NCI-H2107 treated with DMSO at 0.1 percent for 48 hours (cell line): ENCODE measurements at regions not wholly inside any gene's neighbourhood (a gene's known extent, or its start where the extent isn't known, plus 50 kb on each side); places are given as distances from the start of the nearest gene placed in this dataset.

ENCODE experiments used
- DNase-seq: peaks from one replicate; lab custom pipeline; 2025; ENCODE audit not compliant: unreplicated experiment; lab: John Stamatoyannopoulos, UW

DNA sequence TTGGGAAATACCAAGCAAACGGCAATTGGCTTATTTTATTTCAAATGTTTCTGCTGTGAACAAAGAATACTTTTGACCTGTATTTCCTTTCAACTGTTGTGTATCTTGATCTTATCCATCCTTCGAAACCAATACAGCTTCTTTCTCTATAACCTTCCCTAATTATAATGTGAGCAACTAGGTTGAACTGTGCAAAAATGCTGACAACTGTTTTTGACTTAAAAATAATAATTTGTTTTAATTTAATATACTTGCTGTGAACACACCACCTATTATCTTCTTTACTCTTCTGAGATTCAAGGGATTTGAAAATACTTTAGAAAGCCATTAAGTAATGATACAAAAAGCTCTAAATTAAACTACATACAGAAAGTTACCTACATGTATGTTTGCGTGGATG, 682.5 kb upstream of the CCDC179 start:
- no peak for DNase-seq

GRCh38 chr11:23543651-23544222, 683.5 kb upstream of the CCDC179 start:
- DNase-seq, result no peak

- no peak for DNase-seq
Observed at GRCh38 chr11:23551706-23552105, 691.4 kb upstream of the CCDC179 start.

GRCh38 chr11:23554002-23554401, 693.7 kb upstream of the CCDC179 start:
- no peak for DNase-seq

- DNase-seq, result no peak
Observed at GRCh38 chr11:23555085-23555484, 694.8 kb upstream of the CCDC179 start.

DNA sequence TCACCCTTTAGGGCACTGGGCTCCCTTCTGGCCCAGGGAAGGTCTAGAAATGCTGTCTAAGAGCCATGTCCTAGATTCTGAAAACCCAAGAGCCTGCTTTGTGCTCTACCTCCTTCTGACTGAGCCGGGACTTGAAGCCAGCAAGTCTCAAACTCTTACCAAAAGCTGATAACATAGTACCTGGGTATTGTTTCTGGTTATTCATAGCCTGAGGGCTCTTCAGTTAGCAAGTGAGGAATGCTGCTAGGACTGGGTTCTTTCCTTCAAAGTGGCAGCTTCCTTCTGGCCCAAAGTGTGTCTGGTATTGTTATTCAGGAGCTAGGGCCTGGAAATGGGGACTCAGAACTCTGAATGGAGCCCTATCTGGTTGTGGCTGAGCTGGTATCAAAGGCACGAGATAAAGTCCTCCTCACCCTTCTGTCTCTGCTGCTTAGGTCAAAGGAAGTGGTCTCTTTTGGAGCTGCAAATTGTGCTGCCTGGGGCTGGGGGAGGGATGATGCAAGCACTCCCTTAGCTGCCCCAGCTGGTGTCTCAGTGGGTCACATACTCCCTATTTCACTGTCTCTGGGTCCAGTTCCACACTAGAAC, 696.0 kb upstream of the CCDC179 start:
- DNase-seq, result no peak

- no peak for DNase-seq
Observed at GRCh38 chr11:23563591-23563990, 703.3 kb upstream of the CCDC179 start.

DNA sequence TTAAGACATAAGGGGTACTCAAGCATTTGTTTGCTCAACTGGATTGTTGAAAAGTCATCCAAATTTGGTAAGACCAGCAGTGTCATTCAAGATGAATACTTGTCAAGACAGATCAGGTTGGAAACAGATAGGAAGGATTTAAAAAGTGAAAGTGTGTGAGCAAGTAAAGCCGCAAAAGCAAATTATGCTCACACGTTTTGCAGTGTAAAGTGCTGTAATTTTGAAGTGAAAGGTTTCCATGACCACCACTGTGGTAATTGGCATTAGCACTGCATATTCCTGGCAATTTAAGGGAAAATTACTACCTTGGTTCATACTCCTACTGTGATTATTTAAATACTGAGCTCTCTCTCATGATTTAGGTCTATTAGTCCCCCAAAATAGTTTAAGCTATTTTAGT, 704.1 kb upstream of the CCDC179 start:
- no peak for DNase-seq

- no peak for DNase-seq
Observed at GRCh38 chr11:23569134-23569533, 708.9 kb upstream of the CCDC179 start.

DNA sequence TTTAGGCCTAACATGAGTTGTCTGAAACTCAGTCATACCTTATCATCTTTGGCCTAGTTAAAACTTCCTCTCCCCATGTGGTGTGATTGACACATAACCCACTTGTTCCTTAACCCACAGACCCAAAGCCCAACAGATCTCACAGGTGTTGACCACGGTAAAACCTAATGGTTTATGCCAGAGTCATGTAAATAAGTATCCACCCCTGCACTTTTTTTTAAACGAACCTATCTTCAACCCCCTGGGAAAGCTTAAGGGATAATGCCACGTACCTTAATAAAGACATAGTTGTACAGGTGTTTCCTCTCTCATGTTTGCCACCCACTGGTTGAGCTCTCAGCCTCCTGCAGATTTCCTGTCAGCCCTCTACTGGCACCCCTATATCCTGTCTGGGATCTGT, 709.3 kb upstream of the CCDC179 start:
- no peak for DNase-seq

DNA sequence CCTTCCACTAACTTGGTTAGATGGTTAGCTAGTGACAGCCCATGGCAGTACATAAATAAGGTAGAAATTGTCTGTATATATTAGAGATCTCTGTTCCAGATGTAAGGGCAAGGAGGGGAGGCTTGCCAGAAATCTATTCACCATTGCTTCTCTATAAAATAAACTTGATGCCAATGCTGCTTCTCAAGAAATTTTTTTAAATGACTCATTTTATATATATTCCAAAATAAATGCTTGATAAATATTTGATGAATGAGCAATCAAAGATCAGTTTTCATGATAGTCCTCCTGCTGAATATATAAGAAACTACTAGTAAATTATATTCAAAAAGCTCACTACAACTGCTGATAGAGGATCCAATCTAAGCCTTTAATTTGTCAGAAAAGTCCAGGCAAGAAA, 710.6 kb upstream of the CCDC179 start:
- no peak for DNase-seq

DNA sequence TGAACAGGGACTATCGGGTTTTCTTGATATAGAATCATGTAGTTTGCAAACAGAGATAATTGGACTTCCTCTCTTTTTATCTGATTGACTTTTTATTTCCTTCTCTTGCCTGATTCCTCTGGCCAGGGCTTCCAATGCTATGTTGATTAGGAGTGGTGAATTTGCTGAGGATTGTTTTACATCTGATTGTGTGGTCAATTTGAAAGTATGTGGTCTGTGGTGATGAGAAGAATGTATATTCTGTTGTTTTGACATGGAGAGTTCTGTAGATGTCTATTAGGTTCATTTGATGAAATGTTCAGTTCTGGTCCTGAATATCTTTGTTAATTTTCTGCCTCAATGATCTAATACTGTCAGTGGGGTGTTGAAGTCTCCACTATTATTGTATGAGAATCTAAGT, 713.2 kb upstream of the CCDC179 start:
- DNase-seq, result no peak

DNA sequence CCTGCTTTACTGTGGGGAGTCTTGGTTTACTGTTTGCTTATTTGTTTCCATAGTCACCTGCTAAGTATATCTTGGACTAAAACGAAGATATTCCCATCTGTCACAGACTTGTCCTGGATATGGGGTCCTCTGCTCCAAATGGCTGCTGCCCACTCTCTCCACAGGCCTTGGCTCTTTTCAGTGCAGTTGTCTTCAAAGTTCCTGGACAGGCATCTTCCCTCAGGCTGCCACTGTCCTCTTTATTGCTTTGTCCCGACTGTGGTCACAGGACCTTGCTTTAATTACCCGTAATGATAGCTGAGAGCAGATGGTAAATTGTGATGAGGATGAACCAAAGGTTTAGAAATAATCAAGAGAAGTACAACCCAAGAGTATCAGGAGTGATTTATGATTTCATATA, 713.9 kb upstream of the CCDC179 start:
- no peak for DNase-seq

DNA sequence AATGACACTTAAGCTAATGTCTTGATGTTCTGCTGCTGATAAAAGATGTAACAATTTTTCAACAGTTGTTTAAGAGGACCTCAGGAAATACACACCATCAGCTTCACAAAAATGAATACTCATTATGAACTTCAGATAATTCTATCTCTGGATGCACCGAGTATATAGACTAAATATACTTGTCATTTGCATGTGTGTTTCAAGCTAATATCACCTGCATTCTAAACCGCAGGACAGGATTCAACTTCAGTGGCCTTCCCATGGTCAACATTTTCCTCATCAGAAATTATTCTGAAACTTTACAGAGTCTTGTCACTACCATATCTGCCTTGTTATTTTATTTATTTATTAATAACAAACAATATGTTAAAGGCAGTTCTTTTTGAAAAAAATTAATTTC, 717.0 kb upstream of the CCDC179 start:
- DNase-seq, result no peak

- no peak for DNase-seq
Observed at GRCh38 chr11:23585416-23586104, 725.3 kb upstream of the CCDC179 start.

DNA sequence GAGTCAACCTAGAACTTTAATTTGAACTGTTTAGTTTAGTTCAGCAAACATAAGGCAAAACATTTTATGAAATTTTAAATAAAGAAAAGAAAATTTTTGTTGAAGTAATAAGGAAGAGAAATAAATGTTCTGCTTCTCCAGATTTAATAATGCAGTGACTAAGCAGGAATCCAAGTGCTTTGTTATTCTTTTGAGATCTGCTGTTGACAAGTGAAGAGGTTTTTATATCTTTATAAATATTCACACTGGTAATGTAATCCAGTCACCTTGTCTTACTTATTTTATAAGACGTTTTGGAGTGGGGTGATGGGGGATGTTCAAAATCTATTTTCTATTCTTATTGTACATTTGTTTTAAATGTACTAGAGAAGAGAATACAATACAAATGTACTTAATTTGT, 725.9 kb upstream of the CCDC179 start:
- no peak for DNase-seq

DNA sequence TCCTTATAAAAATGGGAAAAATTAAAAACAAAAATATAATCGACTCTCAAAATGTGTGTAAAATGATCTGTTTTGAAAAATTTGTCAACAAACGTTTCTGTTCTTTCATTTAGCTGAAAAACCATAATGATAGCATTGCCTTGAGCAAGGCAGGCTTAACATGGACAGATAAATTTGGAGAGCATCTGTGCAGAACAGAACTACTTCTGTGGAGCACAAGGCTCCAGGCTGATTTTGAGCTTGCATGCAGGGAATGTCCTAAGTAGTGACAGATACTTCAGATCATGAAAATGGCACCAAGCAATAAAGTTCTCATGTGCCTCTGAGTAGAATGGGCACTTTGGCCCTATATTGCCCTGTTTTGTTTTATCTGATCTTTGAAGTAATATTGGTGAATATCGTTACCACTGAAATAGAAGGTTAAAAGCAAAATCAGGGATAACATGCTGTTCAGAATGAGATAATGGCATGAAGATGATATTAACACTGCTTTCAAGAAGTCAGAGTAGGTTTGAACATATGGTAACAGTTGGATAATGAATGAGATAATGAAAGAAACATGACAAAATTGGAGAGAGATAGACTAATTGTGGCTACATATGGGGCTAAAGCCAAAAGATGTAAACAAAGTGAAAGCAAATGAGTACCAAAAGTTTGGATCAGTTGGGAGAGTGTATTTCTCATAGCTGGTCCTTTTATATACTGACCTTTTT, 730.5 kb upstream of the CCDC179 start:
- no peak for DNase-seq

GRCh38 chr11:23594755-23595154, 734.5 kb upstream of the CCDC179 start:
- no peak for DNase-seq

DNA sequence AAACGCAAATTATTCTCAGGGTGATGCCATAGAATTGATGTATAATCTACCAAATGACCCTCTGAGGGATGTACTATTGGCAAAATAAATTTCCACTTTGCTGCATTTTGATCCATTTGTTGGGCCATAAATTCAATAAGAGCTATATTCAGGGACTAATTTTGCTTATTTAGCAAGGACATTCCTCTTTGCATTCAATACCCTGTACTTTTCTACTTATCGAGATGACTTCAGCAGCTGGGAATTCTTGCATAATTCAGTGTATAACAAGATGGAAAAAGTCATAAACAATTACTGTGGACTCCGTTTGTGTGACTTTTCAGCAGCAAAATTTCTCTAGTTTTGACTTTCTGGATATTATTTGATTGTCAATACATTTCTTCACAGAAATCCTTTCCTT, 744.7 kb upstream of the CCDC179 start:
- no peak for DNase-seq

GRCh38 chr11:23606191-23606590, 745.9 kb upstream of the CCDC179 start:
- DNase-seq, result no peak

- no peak for DNase-seq
Observed at GRCh38 chr11:23611726-23612125, 751.5 kb upstream of the CCDC179 start.

GRCh38 chr11:23620617-23621016, 760.3 kb upstream of the CCDC179 start:
- DNase-seq, result no peak
